HL-60/S4 treated with phorbol 12-myristate 13-acetate at 8.2 ng/mL for 4 days and 3 days (cell line): ENCODE measurements at regions not wholly inside any gene's neighbourhood (a gene's known extent, or its start where the extent isn't known, plus 50 kb on each side); places are given as distances from the start of the nearest gene placed in this dataset.

ENCODE experiments used
- in situ Hi-C: fragments of 300-500 bp; cut with MboI; formaldehyde crosslinking; loops from 2 replicates; pipeline ENCODE4 v1.15.0; 2022; ENCODE audit warnings: low sequenced_read_pairs

GRCh38 chr4:24015782-24016181, 125.9 kb upstream of the PPARGC1A start:
- in situ Hi-C loops = no loop called here

GRCh38 chr4:24013668-24014422, 124.0 kb upstream of the PPARGC1A start:
- in situ Hi-C loops = no loop called here

- in situ Hi-C loops = no loop called here
Measured at GRCh38 chr4:24010994-24011393, 121.1 kb upstream of the PPARGC1A start.

GRCh38 chr4:24010573-24010972, 120.7 kb upstream of the PPARGC1A start:
- in situ Hi-C loops = no loop called here

- in situ Hi-C loops = no loop called here
Measured at GRCh38 chr4:24007860-24008261, 118.0 kb upstream of the PPARGC1A start.

- in situ Hi-C loops = no loop called here
Measured at GRCh38 chr4:24006269-24006668, 116.4 kb upstream of the PPARGC1A start.

GRCh38 chr4:24003926-24004325, 114.1 kb upstream of the PPARGC1A start:
- in situ Hi-C loops = no loop called here

- in situ Hi-C loops = no loop called here
Measured at GRCh38 chr4:24003496-24003895, 113.6 kb upstream of the PPARGC1A start.

GRCh38 chr4:24002330-24002966, 112.6 kb upstream of the PPARGC1A start:
- in situ Hi-C loops = no loop called here

- in situ Hi-C loops = no loop called here
Measured at GRCh38 chr4:24001486-24002329, 111.9 kb upstream of the PPARGC1A start.

- in situ Hi-C loops = no loop called here
Measured at GRCh38 chr4:24000470-24000831, 110.6 kb upstream of the PPARGC1A start.

GRCh38 chr4:23999714-24000469, 110.0 kb upstream of the PPARGC1A start:
- in situ Hi-C loops = no loop called here

- in situ Hi-C loops = no loop called here
Measured at GRCh38 chr4:23993373-23993772, 103.5 kb upstream of the PPARGC1A start.

- in situ Hi-C loops = no loop called here
Measured at GRCh38 chr4:23991444-23991843, 101.6 kb upstream of the PPARGC1A start.

GRCh38 chr4:23986270-23986669, 96.4 kb upstream of the PPARGC1A start:
- in situ Hi-C loops = no loop called here

GRCh38 chr4:23981328-23981727, 91.5 kb upstream of the PPARGC1A start:
- in situ Hi-C loops = no loop called here

- in situ Hi-C loops = no loop called here
Measured at GRCh38 chr4:23979534-23979933, 89.7 kb upstream of the PPARGC1A start.

GRCh38 chr4:23978002-23978401, 88.2 kb upstream of the PPARGC1A start:
- in situ Hi-C loops = no loop called here

GRCh38 chr4:23976423-23976822, 86.6 kb upstream of the PPARGC1A start:
- in situ Hi-C loops = no loop called here

GRCh38 chr4:23973308-23973855, 83.5 kb upstream of the PPARGC1A start:
- in situ Hi-C loops = no loop called here

GRCh38 chr4:23972805-23973204, 83.0 kb upstream of the PPARGC1A start:
- in situ Hi-C loops = no loop called here
